Adrenal gland (tissue), 9 donors: ENCODE measurements at regions not wholly inside any gene's neighbourhood (a gene's known extent, or its start where the extent isn't known, plus 50 kb on each side); places are given as distances from the start of the nearest gene placed in this dataset.

Experiments
- DNase-seq, 7 donors: peaks; one replicate each; pipeline ENCODE4 v3.0.0-alpha.2; 2019 to 2020
- H3K27ac ChIP-seq, 5 donors: fragments of 200-600 bp; sonication (generic) in 4 of 5; 1 replicate in 3 of 5; 2 replicates in 2 of 5; pipeline versions ENCODE4 v1.5.1 to v1.8.0; 2016 to 2020; ENCODE audit warnings: mild to moderate bottlenecking in 1 of 5
- H3K27me3 ChIP-seq: fragments of 200-600 bp; 2 replicates; pipeline ENCODE4 v1.8.0; 2021
- H3K36me3 ChIP-seq, 2 donors: fragments of 200-600 bp; replicated peaks in 1 of 2; 1 replicate in 1 of 2; 2 replicates in 1 of 2; pipeline versions ENCODE4 v1.5.1 to v1.8.0; 2018 to 2022
- H3K4me1 ChIP-seq, 2 donors: fragments of 200-600 bp; replicated peaks in 1 of 2; 1 replicate in 1 of 2; 2 replicates in 1 of 2; pipeline versions ENCODE4 v1.5.1 to v1.8.0; 2018 to 2021
- H3K4me3 ChIP-seq, 4 donors: fragments of 200-600 bp; sonication (generic) in 3 of 4; one replicate each; pipeline ENCODE4 v1.5.1; 2016 to 2018
- H3K9me3 ChIP-seq, 3 donors: fragments of 200-600 bp; sonication (generic) in 1 of 3; replicated peaks in 1 of 3; 1 replicate in 2 of 3; 2 replicates in 1 of 3; pipeline versions ENCODE4 v1.5.1 to v1.8.0; 2016 to 2021
- POLR2A ChIP-seq, 2 donors: fragments of 450-650 bp; IDR thresholded peaks; one replicate each; pipeline ENCODE4 v1.6.1; 2017; ENCODE audit warnings: antibody characterized with exemption in 2 of 2, mild to moderate bottlenecking in 2 of 2, moderate library complexity in 1 of 2
- WGBS, 4 donors: extraction: QIAGEN DNeasy Blood & Tissue Kit in 2 of 4; methylation state at CpG; one replicate each; pipeline versions ENCODE4 v1.1.5 to v1.1.7; 2013 to 2017; 5-methylcytosine and 5-hydroxymethylcytosine counted together
- intact Hi-C, 2 donors: fragments of 100-400 bp; cut with DNase I; formaldehyde crosslinking; loops; one replicate each; pipeline versions ENCODE4 v1.14.1 to v1.15.0; 2022 to 2023
- TF ChIP-seq, protein P1 (sequence below), 6 experiments: fragments of 450-650 bp in 4 of 6; fragments of 200-600 bp in 2 of 6; sonication (generic) in 1 of 6; IDR thresholded peaks; 1 replicate in 5 of 6; 2 replicates in 1 of 6; pipeline versions ENCODE4 v1.5.1 to v1.8.0; 2016 to 2021; ENCODE audit warnings: antibody characterized with exemption in 6 of 6, mild to moderate bottlenecking in 2 of 6, moderate library complexity in 1 of 6
- donor health status: healthy with polysubstance abuse.
- donor health status: Bipolar disorder and iron deficiency.
- donor health status: DM: yes; HTN: yes; CAD: no.
- donor health status: DM: no; HTN: no; CAD: no.
- donor health status: DM: no; HTN: no; CAD: no.

- DNase-seq = no peak
- Histone ChIP-seq H3K36me3 (no peaks in the 10 kb centered on the region), H3K4me1 (no peaks in the 10 kb centered on the region), H3K27ac (no peak overlapping the region), H3K4me3 (no peak overlapping the region), H3K27me3 (no peaks in the 10 kb centered on the region), H3K9me3 (no peaks in the 10 kb centered on the region)
- 73 to 90% (median 79%) methylated on average over 2 of the region's 2 CpGs for WGBS, 4 donors
- TF ChIP-seq POLR2A (IDR thresholded peaks at IDR 0.05) = no peak
- TF ChIP-seq, protein P1, sequence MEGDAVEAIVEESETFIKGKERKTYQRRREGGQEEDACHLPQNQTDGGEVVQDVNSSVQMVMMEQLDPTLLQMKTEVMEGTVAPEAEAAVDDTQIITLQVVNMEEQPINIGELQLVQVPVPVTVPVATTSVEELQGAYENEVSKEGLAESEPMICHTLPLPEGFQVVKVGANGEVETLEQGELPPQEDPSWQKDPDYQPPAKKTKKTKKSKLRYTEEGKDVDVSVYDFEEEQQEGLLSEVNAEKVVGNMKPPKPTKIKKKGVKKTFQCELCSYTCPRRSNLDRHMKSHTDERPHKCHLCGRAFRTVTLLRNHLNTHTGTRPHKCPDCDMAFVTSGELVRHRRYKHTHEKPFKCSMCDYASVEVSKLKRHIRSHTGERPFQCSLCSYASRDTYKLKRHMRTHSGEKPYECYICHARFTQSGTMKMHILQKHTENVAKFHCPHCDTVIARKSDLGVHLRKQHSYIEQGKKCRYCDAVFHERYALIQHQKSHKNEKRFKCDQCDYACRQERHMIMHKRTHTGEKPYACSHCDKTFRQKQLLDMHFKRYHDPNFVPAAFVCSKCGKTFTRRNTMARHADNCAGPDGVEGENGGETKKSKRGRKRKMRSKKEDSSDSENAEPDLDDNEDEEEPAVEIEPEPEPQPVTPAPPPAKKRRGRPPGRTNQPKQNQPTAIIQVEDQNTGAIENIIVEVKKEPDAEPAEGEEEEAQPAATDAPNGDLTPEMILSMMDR (IDR thresholded peaks at IDR 0.05) = no peak
- intact Hi-C loops = no loop called here
Measured at GRCh38 chr10:10813656-10814055, 204.0 kb upstream of the CELF2 start.

- no peaks in the 10 kb centered on the region for H3K36me3 ChIP-seq
- H3K9me3 ChIP-seq = no peaks in the 10 kb centered on the region
- TF ChIP-seq POLR2A (IDR thresholded peaks at IDR 0.05) = no peak
- TF ChIP-seq, protein P1 (IDR thresholded peaks at IDR 0.05) = no peak
- no peaks in the 10 kb centered on the region for H3K27me3 ChIP-seq
- H3K4me1 ChIP-seq = no peaks in the 10 kb centered on the region
- H3K4me3 ChIP-seq = no peak overlapping the region
- DNase-seq = no peak
- WGBS, 4 donors = 84 to 91% (median 87%) methylated on average over 2 of the region's 2 CpGs
- intact Hi-C loops = no loop called here
- H3K27ac ChIP-seq = no peak overlapping the region
Measured at GRCh38 chr10:10814069-10814468, 203.6 kb upstream of the CELF2 start.

DNA sequence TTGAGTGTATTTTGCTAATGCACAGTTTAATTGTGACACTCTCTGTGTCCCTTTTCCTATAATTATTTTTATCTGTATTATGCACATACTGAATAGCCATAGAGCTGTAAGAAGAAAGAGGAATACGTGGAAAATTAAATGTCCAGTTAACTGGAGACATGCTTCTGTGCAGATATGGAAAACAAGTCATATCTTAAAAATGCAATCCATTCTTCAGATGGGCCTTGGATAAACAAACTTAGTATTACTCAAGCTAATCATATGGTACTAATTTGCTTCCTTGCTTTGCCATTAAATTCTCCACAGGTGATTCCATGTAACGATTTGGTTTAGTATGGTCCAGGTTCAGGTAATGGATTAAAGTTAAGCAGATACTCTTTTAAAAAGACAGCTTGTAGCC lies 201.2 kb upstream of the CELF2 start:
- TF ChIP-seq, protein P1 (IDR thresholded peaks at IDR 0.05) = no peak
- no peaks in the 10 kb centered on the region for H3K36me3 ChIP-seq
- DNase-seq = no peak
- intact Hi-C loops = no loop called here
- no peaks in the 10 kb centered on the region for H3K4me1 ChIP-seq
- H3K9me3 ChIP-seq = no peaks in the 10 kb centered on the region
- 63 to 80% (median 74%) methylated on average over 2 of the region's 2 CpGs for WGBS, 4 donors
- no peaks in the 10 kb centered on the region for H3K27me3 ChIP-seq
- no peak overlapping the region for H3K27ac ChIP-seq
- no peak overlapping the region for H3K4me3 ChIP-seq

DNA sequence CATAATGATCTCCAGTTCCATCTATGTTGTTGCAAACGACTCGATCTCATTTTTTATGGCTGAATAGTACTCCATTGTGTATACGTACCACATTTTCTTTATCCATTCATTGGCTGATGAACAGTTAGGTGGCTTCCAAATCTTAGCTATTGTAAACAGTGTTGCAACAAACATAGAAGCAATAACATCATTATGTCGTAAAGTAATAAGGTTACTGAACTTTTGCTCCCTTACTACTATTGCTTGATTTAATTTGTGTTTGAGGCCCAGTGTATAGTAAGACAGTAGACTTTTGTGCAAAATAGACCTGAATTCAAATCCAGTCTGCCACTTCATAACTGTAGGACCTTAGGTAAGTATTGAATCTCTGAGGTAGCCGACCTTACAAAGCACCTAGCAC lies 200.1 kb upstream of the CELF2 start:
- Histone ChIP-seq H3K36me3 (no peaks in the 10 kb centered on the region), H3K4me3 (no peak overlapping the region), H3K27me3 (no peaks in the 10 kb centered on the region), H3K9me3 (no peaks in the 10 kb centered on the region), H3K4me1 (no peaks in the 10 kb centered on the region), H3K27ac (no peak overlapping the region)
- 65 to 97% (median 77%) methylated on average over 5 of the region's 5 CpGs for WGBS, 4 donors
- TF ChIP-seq, protein P1 (IDR thresholded peaks at IDR 0.05) = no peak
- no peak for TF ChIP-seq POLR2A (IDR thresholded peaks at IDR 0.05)
- intact Hi-C loops = no loop called here
- no peak for DNase-seq
